ENCODE measurements at regions not wholly inside any gene's neighbourhood (a gene's known extent, or its start where the extent isn't known, plus 50 kb on each side); places are given as distances from the start of the nearest gene placed in this dataset.

- TF ChIP-seq CTCF (IDR thresholded peaks at IDR 0.05) (no peak), EP300 (IDR thresholded peaks at IDR 0.05) (no peak), POLR2AphosphoS5 (IDR thresholded peaks at IDR 0.05) (no peak), POLR2A (IDR thresholded peaks at IDR 0.05) (no peak)
These were observed 85.7 kb downstream of the CRYGS start for GRCh38 chr3:186458306-186459107.

Data from gastroesophageal sphincter (tissue), 3 donors.